Upper lobe of right lung (tissue), 1 donor: ENCODE measurements at regions not wholly inside any gene's neighbourhood (a gene's known extent, or its start where the extent isn't known, plus 50 kb on each side); places are given as distances from the start of the nearest gene placed in this dataset.

Experiments used
- ATAC-seq: fragments of 200-7000 bp; cut with Tn5 transposase; one replicate; pipeline ENCODE4 v1.9.1; 2020; ENCODE audit warnings: mild to moderate bottlenecking, moderate library complexity
- DNase-seq: peaks from one replicate; pipeline ENCODE4 v3.0.0-alpha.2; 2020
- H3K27ac ChIP-seq: fragments of 200-600 bp; one replicate; pipeline ENCODE4 v1.8.0; 2022
- H3K27me3 ChIP-seq: fragments of 200-600 bp; one replicate; pipeline ENCODE4 v1.8.0; 2022; ENCODE audit warnings: mild to moderate bottlenecking
- H3K36me3 ChIP-seq: fragments of 200-600 bp; one replicate; pipeline ENCODE4 v1.8.0; 2022
- H3K4me1 ChIP-seq: fragments of 200-600 bp; one replicate; pipeline ENCODE4 v1.8.0; 2022
- H3K4me3 ChIP-seq: fragments of 200-600 bp; one replicate; pipeline ENCODE4 v1.8.0; 2022; ENCODE audit warnings: mild to moderate bottlenecking
- H3K9me3 ChIP-seq: fragments of 200-600 bp; one replicate; pipeline ENCODE4 v1.8.0; 2022
- CTCF ChIP-seq: fragments of 200-600 bp; IDR thresholded peaks from one replicate; pipeline ENCODE4 v1.8.0; 2022; ENCODE audit warnings: antibody characterized with exemption
- intact Hi-C: fragments of 100-400 bp; cut with DNase I; formaldehyde crosslinking; loops from one replicate; pipeline ENCODE4 v1.11.0; 2022
- donor health status: DM: no; HTN: yes; CAD: no; lungs with severe emphysema.

GRCh38 chr6:14399635-14400034, 282.1 kb downstream of the CD83 start:
- Histone ChIP-seq H3K36me3 (no peaks in the 10 kb centered on the region), H3K4me3 (no peak overlapping the region), H3K4me1 (no peaks in the 10 kb centered on the region), H3K27me3 (no peaks in the 10 kb centered on the region), H3K9me3 (no peaks in the 10 kb centered on the region), H3K27ac (no peak overlapping the region)
- DNase-seq, result no peak
- intact Hi-C loops, result no loop called here
- ATAC-seq, result no peak
- no peak for TF ChIP-seq CTCF

- Histone ChIP-seq H3K4me3 (no peak overlapping the region), H3K27me3 (no peaks in the 10 kb centered on the region), H3K9me3 (no peaks in the 10 kb centered on the region), H3K27ac (no peak overlapping the region), H3K36me3 (no peaks in the 10 kb centered on the region), H3K4me1 (no peaks in the 10 kb centered on the region)
- DNase-seq (no peak), ATAC-seq (no peak)
- intact Hi-C loops, result no loop called here
- TF ChIP-seq CTCF, result no peak
These were observed 283.7 kb downstream of the CD83 start for GRCh38 chr6:14401246-14401645.

- DNase-seq, result no peak
- Histone ChIP-seq H3K27me3 (no peaks in the 10 kb centered on the region), H3K4me1 (no peaks in the 10 kb centered on the region), H3K4me3 (no peak overlapping the region), H3K36me3 (no peaks in the 10 kb centered on the region), H3K9me3 (no peaks in the 10 kb centered on the region), H3K27ac (no peak overlapping the region)
- TF ChIP-seq CTCF, result no peak
- no peak for ATAC-seq
- intact Hi-C loops, result no loop called here
These were observed 289.2 kb downstream of the CD83 start for GRCh38 chr6:14406614-14407331.

- no peaks in the 10 kb centered on the region for H3K27me3 ChIP-seq
- no peak for TF ChIP-seq CTCF
- no peak overlapping the region for H3K4me3 ChIP-seq
- ATAC-seq, result no peak
- intact Hi-C loops, result no loop called here
- no peaks in the 10 kb centered on the region for H3K4me1 ChIP-seq
- no peak for DNase-seq
- H3K27ac ChIP-seq, result no peak overlapping the region
- no peaks in the 10 kb centered on the region for H3K9me3 ChIP-seq
- no peaks in the 10 kb centered on the region for H3K36me3 ChIP-seq
These were observed 290.9 kb downstream of the CD83 start for GRCh38 chr6:14408446-14408845.

GRCh38 chr6:14412026-14412425, 294.5 kb downstream of the CD83 start:
- Histone ChIP-seq H3K27ac (no peak overlapping the region), H3K4me1 (no peaks in the 10 kb centered on the region), H3K4me3 (no peak overlapping the region), H3K9me3 (no peaks in the 10 kb centered on the region), H3K36me3 (no peaks in the 10 kb centered on the region), H3K27me3 (no peaks in the 10 kb centered on the region)
- no peak for DNase-seq
- intact Hi-C loops, result no loop called here
- no peak for ATAC-seq
- no peak for TF ChIP-seq CTCF

- intact Hi-C loops, result no loop called here
- Histone ChIP-seq H3K27ac (no peak overlapping the region), H3K4me3 (no peak overlapping the region), H3K27me3 (no peaks in the 10 kb centered on the region), H3K4me1 (no peaks in the 10 kb centered on the region), H3K36me3 (no peaks in the 10 kb centered on the region), H3K9me3 (no peaks in the 10 kb centered on the region)
- no peak for ATAC-seq
- DNase-seq, result no peak
- no peak for TF ChIP-seq CTCF
These were observed 297.9 kb downstream of the CD83 start for GRCh38 chr6:14415452-14415851.
